Activated naive CD8-positive, alpha-beta T cell treated with anti-CD3 and anti-CD28 coated beads, Interleukin-2, amount 50 U/mL, for 16 hours (primary cell): ENCODE measurements at regions not wholly inside any gene's neighbourhood (a gene's known extent, or its start where the extent isn't known, plus 50 kb on each side); places are given as distances from the start of the nearest gene placed in this dataset.
"Not testable (repeated sequence)": the region's sequence is repeated elsewhere in the genome, so short reads cannot be mapped to it uniquely, and the experiment has no call there.

ENCODE experiments used
- DNase-seq: peaks from one replicate; pipeline ENCODE4 v3.0.0-alpha.2; 2020; ENCODE audit warnings: low read depth, low spot score

DNA sequence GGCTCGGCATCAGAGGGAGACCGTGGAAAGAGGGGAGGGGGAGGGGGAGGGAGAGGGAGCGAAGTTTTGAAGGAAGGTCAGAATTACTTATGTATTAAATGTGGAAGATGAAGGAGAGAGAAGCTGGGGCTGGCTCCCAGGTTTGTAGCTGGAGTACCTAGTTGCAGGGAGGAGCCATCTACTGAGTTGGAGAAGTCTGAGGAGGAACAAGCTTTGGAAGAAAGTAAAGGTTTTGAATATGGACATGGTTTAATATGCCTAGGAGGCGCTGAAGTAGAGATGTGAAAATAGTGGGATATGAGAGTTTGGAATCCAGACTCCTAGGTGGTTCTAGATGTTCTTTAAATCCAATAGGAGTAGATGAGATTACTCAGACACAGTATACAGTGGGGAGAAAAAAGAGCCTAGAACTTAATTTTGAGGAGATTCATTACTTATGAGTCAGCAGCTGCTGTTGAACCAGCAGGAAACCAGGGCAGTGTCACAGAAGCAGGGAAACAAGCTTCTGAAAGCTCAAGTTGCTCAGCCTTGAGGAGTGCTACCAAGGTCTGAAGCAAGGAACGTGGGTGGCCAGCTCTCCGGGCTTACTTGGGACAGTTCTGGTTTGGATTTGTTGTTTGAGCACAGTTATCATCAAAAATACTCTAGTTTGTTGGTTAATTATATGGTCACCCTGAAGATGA is 149.3 kb downstream of the UTRN start:
- no peak for DNase-seq

DNA sequence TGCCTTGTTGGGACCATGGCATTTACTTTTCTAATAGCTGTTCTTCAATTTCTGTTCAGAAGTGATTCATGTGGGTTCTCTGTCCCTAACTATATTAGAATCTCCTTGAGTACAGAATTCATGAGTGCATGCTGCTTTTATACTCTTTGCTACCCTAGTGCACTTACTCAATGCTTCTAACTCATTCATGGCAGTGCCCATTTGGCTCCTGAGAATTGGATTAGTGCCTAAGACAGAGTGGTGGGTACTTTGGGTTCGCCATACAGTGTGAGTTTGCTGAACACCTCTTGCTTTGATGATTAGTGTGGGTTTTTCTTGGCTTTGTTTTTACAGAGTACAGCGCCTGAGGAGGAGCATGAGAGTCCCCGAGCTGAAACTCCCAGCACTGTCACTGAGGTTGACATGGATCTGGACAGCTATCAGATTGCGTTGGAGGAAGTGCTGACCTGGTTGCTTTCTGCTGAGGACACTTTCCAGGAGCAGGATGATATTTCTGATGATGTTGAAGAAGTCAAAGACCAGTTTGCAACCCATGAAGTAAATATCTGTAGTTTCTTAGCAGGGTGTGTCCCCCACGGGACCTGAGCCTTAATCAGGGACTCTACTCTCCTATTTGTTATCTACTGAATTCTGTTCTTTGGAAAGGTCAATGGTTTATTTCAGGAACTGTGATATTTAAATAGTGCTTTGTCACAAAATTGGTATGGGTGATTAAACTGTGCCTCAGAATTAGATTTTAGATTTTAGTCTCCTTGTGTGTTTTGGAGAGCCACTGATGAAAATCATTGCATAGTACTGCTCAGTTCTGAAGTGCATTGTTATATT is 150.7 kb downstream of the UTRN start:
- DNase-seq, result no peak

DNA sequence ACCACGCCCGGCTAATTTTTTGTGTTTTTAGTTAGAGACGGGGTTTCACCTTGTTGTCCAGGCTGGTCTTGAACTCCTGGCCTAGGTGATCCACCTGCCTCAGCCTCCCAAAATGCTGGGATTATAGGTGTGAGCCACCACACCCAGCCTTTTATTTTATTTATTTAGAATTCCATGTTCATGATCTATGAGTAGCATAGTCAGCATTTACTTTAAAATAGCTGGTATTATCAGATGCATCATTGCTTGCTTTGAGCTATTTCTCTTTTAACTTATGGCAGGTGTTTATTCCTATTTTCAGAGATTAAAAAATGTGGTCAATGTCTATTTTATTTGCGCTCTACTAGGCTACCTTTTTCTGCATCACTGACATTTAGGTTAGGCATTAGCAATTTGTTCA is 152.0 kb downstream of the UTRN start:
- no peak for DNase-seq

DNA sequence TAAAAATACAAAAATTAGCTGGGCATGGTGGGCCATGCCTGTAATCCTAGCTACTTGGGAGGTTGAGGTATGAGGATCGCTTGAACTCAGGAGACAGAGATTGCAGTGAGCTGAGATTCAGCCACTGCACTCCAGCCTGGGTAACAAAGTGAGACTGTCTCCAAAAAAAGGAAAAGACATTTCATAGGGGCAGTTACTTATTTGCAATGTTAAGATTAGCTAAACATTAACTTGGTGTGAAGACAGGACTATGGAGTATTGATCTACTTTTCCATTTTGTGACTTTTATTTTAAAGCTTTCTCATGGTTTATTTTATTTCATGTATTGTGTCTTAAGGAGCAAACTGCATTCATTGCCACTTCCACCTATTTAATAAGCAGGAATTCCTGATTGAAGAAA is 153.0 kb downstream of the UTRN start:
- DNase-seq, result no peak

DNA sequence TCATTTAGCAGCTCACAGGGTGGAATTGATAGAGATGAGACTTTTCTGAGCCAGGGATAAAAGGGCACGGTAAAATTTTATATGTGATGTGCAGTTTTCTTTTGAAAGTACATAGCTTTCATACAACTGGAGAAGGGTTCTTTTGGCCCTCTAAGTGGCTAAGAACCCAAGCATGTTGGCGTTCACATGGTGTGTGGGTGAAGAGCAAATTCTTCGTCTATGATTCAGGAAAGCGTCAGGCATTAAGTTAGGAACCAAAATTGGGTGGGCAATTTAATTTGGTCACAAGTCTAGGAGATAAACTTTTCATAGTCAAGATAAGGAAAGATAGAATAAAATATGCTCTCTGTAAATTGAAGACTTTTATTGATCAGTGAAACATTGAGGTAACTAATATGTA is 153.9 kb downstream of the UTRN start:
- DNase-seq, result no peak

DNA sequence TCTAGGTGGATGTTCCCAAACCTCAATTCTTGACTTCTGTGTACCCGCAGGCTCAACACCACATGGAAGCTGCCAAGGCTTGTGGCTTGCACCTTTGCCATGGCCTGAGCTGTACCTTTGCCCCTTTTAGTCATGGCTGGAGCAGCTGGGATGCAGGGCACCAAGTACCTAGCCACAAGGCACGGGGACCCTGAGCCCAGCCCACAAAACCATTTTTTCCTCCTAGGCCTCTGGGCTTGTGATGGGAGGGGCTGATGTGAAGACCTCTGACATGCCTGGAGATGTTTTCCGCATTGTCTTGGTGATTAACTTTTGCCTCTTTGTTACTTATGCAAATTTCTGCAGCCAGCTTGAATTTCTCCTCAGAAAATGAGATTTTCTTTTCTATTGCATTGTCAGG is 156.7 kb downstream of the UTRN start:
- DNase-seq, result not testable (repeated sequence)

DNA sequence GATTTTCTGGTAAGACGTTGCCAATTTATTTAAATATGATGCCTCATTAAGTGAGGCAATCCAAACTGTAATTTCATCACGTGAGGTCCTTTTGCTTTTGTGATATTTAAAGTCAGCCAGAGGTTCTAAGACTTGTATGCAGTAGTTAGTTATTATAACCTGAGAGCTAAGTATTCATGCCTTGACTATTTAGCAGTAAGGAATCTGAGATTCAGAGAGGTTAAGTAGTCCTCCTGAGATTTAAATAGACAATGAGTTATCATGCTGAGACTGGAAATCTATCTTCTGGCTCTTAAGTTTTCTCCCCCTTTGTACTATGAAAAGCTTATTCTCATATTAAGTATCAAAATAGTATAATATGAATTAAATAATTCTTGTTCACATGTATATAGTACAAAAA is 158.0 kb downstream of the UTRN start:
- DNase-seq, result no peak

DNA sequence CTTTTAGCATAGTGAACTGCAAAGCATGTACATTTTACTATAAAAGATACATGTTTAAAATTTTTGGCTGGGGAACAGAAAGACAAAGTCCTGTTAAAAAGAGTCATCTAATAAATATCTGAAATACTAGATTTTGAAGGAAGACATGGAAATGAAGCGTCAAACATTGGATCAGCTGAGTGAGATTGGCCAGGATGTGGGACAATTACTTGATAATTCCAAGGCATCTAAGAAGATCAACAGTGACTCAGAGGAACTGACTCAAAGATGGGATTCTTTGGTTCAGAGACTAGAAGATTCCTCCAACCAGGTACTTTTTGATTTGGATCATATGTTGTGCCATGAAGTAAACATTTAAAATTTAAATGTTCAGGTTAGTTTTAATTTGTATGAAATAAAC is 162.3 kb downstream of the UTRN start:
- DNase-seq, result no peak

DNA sequence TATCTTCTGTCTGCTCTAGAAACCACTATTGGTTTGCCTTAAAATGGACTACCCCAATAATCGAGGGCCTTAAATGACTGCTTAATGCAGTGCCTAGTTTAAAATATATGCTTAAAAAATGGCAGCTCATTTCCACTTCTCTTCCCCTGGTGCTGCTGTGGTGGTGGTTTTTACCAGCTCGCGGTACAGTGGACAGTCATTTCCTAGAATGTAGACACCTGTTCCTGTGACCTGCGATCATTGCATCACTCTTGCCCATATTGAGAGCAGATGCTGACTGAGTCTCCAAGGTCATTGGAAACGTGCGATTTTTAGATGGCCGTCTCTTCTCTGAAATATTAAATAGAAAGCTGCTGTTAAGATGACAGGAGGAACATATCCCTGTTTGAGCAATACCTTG is 164.1 kb downstream of the UTRN start:
- no peak for DNase-seq

DNA sequence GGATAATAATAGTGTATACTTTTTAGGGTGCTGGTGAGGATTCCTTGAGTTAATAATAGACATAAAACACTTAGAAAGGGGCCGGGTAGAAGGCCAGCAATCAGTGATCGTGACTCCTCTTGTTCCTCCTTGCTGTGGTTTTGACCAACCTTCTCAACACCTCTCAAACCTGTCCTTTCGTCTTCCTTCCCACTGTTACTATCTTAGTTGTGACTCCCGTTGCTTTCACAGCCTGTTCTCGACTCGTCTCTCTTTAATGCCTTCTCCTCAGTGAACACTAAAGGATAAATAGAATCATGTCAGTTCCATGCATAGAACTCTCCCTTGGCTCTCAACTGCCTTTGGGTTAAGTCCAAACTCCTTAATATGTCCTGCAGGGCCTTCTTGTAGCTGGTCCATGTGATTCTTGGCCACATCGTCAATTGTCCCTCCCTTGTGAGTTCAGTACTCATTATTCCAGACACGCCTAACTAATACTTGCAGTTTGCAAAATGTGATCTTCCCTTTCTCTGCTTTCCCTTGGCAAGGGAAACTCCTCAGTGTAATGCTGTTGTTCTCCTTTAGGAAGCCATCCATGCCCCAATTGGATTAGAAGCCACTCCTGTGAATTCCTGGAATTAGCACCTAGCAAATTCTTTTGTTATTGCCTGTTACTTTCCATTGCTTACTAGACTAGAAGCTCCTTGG is 164.9 kb downstream of the UTRN start:
- DNase-seq, result no peak

DNA sequence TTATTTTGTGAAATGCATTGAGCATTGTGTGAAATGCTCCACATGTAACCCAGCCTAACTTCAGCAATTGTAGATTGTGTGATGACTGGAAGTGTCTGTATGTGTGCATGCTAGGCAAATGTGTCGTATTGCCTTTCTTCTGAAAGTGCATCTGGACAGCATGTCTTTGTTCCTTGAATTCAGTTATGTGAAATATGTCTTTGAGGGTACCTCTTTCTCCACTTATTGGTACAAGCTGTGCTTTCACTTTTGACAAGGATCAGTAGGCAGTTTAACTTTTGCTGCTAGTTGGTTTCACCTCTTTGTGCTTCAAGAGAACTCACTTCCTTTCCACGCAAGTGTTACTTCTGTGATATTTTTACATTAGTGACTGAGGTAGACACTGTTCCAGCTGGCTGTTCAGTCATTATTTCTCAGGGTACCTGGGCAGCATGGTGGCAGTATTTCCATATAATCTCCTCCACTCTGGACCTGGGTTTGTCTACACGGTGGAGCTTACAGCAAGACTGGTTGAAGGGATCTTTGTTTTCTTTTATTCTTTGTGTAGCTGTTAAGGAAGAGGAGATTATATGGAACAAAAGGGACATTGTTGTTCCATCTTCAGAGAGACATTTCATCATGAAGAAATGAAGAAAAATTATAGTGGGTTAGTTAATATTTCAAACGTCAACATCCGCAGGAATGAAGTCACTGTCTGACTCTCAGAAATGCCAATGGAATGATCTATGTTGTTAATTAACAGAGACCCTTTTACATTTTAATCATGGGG is 175.4 kb downstream of the UTRN start:
- DNase-seq, result no peak

DNA sequence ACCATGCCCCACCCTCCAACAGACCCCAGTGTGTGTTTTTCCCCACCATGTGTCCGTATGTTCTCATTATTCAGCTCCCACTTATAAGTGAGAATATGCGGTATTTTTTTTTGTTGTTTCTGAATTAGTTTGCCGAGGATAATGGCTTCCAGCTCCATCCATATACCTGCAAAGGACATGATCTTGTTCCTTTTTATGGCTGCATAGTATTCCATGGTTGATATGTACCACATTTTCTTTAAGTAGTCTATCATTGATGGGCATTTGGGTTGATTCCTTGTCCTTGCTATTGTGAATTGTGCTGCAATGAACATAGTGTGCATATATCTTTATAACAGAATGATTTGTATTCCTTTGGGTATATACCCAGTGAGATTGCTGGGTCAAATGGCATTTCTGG is 176.9 kb downstream of the UTRN start:
- no peak for DNase-seq

DNA sequence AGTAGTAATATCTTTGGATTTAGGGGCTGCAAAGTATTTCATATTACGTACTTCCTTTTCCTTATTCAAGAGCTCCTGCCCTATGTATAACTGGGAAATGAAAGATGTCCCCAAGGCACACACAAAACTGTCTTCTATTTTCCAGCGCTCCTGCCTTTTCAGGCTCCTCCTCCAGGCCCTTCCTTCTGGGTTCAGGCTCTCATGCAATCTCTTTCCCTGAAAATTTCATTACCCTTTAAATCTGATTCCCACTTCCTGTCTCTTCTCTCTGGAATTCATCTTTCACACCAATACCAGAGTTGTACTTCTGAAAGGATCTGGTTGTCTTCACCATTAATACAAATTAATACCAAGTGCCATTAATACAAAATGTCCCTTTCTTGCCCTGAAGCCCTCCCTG is 181.6 kb downstream of the UTRN start:
- no peak for DNase-seq

DNA sequence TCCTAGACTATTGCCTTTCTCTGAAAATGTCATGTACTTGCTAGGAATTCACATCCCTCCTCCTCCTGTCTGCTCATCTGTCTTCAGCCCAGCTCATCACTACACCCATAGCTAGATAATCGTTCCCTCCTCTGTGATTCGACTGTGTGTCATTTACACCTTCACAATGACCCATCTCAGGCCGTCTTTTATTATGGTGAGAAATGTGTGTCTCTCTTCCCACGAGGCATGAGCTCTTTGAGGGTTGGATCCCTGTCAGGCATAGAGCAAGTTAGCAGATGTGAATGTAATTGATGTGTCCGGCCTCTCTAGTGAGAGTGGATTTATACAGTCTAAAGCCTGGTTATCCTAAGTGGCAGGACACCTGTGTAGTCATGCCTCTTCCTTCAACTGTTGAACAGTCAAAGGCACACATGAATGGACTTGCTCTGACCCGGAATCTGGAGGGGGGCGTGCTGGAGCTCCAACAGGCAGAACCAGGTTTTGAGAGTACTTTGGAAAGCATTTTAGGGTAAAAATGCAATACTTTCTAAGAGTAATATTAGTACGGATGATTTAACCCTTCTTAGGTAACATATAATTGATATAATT is 182.1 kb downstream of the UTRN start:
- no peak for DNase-seq

DNA sequence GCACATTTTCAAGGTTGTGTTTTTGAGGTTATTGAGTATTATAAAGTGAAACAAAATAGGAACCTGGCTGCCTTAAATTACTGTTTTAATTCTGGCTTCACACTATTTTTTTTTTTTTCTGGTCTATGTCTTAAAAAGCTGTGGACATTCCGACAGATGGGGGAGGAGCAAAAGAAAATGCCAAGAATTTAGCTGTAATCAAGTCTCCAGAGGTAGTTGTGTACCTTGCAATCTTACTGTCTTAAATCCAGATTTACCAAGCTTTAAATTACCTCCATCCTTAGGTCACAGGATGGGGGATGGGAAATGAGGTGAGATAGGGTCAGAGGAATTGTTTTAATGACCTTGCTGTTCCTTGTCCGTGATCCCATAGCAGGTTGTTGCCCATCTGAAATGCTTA is 182.8 kb downstream of the UTRN start:
- DNase-seq, result no peak

DNA sequence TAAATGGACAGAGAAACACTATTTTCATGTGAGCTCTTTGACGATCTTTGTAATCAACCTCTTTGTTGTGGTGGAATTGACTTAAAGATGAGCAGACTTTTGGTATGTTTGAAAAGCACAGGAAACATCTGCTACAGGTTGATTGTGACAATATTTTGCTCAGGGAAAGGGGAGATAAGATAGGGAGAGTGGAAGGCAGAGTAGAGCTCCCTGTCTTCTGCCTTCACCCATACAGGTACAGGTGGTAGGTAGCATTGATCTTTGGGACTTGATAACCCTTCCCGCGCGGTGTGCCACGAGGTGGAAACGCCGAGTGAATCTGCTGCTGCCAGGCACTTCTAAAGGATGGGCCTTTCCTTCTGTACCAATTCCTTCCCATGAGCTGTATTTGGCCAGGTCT is 183.6 kb downstream of the UTRN start:
- no peak for DNase-seq

DNA sequence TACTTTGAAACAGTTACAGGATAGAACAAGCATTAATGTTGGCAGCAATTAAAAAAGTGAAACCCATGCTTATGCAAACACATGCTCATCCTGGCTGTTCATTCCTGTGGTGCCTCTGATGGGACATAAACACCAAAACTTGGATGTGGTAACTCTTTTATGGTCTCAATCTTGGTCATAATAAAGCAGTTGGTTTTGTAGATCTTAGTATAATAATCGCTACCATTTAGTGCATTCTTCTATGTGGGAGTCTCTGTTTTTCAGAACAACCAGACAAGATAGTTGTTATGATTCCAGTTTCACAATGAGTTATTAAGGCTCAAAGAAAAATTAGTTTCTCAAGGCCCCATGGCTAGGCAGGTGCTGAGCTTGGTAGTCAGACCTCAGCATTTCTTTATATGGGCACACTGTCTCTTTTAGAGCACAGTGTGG is 184.0 kb downstream of the UTRN start:
- no peak for DNase-seq

DNA sequence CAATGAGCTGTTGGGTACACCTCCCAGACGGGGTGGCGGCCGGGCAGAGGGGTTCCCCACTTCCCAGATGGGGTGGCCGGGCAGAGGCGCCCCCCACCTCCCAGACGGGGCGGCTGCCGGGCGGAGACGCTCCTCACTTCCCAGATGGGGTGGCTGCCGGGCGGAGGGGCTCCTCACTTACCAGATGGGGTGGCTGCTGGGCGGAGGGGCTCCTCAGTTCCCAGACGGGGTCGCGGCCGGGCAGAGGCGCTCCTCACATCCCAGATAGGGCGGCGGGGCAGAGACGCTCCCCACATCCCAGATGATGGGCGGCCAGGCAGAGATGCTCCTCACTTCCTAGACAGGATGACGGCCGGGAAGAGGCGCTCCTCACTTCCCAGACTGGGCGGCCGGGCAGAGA is 185.1 kb downstream of the UTRN start:
- DNase-seq, result not testable (repeated sequence)

DNA sequence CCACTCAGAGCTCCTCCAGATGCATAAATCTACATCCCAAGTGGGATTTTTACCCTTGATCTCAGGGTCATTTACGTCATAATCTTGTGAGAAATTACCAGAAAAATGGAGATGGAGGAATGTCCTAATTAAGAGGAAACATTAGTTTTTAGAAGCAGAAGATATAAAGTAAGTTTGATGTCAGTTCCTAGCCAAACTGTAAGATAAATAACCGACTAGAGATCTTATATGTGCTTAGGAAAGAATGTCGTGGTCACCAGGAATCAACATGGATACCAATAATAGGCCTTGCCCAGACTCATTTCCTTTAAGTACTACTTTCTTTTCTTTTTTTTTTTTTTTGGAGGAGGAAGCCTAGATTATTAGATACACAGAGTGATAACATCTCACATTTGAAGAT is 186.9 kb downstream of the UTRN start:
- DNase-seq, result no peak

DNA sequence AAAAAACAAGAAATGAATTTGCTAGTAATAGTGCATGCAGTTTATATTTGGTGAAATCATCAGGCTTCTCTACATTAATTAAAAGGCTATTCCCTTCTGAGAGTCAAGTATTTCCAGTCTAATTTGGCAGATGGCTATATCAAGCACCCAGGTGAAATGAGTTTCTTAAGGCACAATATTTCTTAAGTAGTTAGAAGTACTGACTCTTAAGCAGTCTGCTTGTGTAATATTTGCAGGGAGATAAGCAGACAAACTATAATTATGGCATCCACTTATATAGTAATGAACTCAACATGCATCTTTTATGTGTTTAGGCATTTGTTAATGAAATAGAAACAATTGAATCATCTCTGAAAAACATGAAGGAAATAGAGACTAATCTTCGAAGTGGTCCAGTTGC is 189.2 kb downstream of the UTRN start:
- no peak for DNase-seq

DNA sequence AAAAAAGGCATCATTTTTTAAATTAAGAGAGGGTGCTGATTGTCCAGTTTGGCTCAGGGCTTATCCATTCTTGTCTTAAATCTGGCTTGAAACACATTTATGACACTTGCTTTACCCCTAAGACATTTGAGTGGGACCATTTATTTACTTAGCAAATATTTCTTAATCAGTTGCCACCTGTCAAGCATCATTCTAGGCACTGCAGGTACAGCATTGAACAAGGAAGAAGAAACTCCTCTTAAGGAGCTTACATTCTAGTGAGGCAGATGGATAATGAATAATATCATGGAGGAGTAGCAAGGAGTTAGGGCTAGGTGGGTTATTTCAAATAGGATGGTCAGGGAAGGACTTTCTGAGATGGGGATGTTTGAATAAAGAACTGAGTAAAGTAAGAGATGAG is 189.8 kb downstream of the UTRN start:
- DNase-seq, result no peak

DNA sequence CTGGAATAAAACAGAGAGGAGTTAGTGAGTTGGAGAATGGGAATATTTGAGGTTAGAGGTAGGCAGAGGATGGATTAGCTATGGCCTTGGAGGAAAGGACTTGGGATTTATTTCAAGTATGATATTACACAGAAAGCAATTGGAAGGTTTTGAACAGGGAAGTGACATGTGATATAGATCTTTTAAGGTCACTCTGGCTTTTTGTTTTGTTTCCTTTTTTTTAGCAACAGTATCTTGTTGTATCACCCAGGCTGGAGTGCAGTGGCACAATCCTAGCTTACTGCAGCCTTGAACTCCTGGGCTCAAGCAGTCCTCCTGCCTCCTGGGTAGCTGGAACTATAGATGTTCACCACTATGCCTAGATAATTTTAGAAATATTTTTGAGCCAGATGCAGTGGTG is 190.3 kb downstream of the UTRN start:
- no peak for DNase-seq
